GM19397 (cell line): ENCODE measurements at regions not wholly inside any gene's neighbourhood (a gene's known extent, or its start where the extent isn't known, plus 50 kb on each side); places are given as distances from the start of the nearest gene placed in this dataset.

ENCODE experiments used
- ATAC-seq: cut with Tn5 transposase; IDR thresholded peaks from one replicate; pipeline ENCODE4 v1.9.1; 2021; ENCODE audit warnings: mild to moderate bottlenecking, moderate library complexity; ENCODE audit not compliant: unreplicated experiment

- ATAC-seq = no peak
Observed at GRCh38 chr10:131726076-131726880, 174.5 kb upstream of the PPP2R2D start.

DNA sequence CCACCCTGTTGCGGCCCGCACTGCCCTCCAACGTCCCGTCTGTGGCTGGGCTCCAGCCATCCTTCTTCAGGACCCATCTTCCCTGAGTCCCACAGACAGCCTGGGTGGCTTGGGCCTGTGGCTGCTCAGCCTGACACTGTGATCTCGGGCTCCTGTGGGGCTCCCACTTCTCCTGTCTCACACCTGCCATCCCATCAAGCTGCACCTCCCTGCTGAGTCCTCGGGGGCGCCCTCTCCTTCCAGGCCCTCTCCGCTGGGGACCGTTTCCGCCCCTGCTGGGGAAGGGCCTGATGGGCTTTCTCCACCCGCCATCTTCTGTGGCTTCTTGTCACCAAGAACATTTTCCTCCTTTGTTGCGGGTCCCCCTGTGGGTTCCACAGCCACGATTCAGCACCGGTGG lies 173.8 kb upstream of the PPP2R2D start:
- no peak for ATAC-seq

GRCh38 chr10:131727560-131727959 lies 173.2 kb upstream of the PPP2R2D start:
- no peak for ATAC-seq

DNA sequence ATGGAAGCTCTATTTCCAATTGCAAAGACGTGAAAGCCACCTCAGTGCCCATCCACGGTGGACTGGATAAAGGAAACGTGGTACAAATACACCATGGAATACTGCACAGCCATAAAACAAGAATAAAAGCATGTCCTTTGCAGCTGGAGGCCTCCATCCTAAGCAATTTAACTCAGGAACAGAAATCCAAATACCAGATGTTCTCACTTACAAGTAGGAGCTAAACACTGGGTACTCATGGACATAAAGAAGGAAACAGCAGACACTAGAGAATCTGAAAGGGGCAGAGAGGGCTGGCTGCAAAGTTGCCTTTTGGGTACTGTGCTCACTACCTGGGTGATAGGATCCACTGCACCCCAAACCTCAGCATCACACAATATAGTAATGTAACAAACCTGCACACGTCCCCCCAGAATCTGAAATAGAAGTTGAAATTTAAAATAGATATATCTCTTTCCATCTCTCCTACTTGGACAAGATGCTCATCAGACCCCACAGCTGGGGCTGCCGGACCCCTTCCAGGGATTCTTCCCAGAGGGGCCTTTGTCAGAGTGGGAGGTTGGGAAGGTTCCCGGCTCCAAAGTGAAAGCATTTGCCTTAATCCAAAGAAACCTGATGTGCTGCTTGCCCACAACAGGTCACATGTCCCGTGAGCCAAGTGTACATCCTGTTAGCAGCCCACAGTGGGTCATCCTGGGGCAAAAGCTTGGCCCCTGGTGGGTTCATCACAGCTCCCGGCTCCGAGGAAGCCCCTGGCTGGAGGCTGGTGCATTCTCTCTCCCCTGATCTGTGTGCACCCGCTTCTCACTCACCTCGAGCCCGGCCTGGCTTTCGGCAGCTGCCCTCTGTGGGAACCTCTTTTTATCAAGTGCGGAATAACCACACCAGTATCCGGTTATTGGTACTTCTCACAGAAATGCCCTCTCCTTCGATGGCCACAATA lies 172.3 kb upstream of the PPP2R2D start:
- ATAC-seq = no peak

DNA sequence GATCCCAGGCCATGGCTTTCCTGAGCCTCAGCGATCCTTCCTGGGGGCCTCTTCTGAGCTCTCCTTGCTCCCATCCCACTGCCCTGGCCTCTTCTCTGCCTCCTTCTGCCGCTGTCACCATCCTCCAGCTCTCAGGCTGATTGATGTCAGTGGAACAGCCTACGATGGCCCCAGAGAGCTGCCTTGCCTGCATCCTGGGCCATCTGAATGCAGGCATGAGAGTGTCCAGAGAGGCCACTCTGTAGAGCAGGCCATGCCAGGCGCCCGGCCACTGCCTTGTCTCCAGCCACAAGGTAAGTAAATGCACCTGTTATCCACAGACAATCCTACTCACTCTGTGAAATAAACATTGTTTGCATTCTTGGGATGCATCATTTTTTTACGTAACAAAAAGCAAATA lies 171.4 kb upstream of the PPP2R2D start:
- ATAC-seq = no peak

- no peak for ATAC-seq
Observed at GRCh38 chr10:131729938-131730660, 170.7 kb upstream of the PPP2R2D start.

DNA sequence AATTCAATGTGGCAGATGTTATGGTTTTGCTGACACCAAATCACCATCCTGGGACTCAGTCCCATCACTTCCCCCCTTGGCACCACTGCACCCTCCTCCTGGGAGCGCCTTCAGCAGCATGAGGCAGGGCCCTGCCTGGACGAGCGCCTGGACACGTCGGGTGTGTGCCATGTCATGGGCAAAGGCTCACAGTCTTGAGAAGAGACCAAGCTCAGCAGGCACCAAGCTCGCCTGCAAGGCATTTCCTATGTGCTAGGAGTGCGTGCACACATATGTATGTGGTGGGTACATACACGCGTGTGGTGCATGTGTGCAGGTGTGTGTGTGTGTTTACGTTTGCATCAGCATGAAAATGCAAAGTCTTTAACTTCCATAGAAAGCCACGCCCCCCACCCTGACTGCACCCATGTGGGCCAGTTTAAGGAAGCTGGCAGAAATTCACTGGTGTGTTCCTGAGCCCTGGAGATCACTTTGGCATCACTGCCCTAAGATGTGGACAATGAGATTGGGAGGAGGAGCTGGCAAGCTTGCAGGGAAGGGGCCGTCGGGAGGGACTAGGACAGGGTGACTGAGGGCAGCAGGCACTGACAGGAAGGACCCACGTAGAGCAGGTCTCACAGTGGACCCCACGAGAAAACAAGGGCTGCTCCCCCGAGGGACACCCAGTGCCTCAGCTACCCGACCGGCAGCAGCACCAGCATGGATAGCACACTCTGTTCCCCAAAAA lies 169.9 kb upstream of the PPP2R2D start:
- no peak for ATAC-seq

GRCh38 chr10:131731780-131732630 lies 168.8 kb upstream of the PPP2R2D start:
- ATAC-seq = no peak

DNA sequence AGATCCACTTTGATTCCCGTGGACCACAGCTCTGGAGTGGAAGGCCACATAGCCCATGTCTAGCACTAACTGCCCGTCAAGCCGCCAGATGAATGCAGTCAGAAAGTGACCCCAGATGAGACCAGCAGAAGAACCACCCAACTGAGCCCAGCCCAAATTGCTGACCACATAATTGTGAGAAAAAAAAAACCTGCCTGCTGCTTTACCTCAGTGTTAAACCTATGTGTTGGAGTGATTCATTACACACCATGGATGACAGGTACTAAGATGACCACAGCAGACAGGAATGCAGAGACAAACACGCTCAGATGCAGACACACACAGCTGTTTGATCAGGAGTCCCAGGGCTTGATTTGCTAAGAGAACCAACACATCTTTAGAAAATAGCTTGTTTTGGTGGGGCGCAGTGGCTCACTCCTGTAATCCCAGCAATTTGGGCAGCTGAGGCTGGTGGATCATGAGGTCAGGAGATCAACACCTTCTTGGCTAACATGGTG lies 168.1 kb upstream of the PPP2R2D start:
- ATAC-seq = no peak

- ATAC-seq = no peak
Observed at GRCh38 chr10:131733596-131733995, 167.2 kb upstream of the PPP2R2D start.

- no peak for ATAC-seq
Observed at GRCh38 chr10:131735577-131735976, 165.2 kb upstream of the PPP2R2D start.

- ATAC-seq = no peak
Observed at GRCh38 chr10:131736321-131736980, 164.4 kb upstream of the PPP2R2D start.

GRCh38 chr10:131737543-131738395 lies 163.0 kb upstream of the PPP2R2D start:
- no peak for ATAC-seq

DNA sequence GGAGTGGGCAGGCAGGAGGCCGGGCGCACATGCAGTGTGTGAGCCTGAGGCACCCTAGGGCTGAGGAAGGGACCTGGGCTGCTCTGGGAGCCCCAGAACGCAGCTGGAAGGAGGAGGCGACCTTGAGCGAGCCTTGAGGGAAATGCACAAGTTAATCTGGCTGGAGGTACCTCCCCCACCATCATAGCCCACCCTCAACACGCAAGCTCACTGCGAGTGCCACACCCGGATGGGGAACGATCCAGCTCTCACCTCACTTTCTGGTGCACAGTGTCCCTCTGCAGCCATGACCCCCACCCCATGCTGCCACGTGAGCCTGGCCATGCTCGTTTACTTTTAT lies 162.4 kb upstream of the PPP2R2D start:
- no peak for ATAC-seq

GRCh38 chr10:131739206-131739605 lies 161.6 kb upstream of the PPP2R2D start:
- no peak for ATAC-seq

GRCh38 chr10:131742500-131742951 lies 158.3 kb upstream of the PPP2R2D start:
- ATAC-seq = no peak

GRCh38 chr10:131743190-131744151 lies 157.3 kb upstream of the PPP2R2D start:
- ATAC-seq = no peak
